Nephron progenitor cell (in vitro differentiated cells): ENCODE measurements at regions not wholly inside any gene's neighbourhood (a gene's known extent, or its start where the extent isn't known, plus 50 kb on each side); places are given as distances from the start of the nearest gene placed in this dataset.

Experiments used
- DNase-seq: peaks from one replicate; pipeline ENCODE4 v3.0.0; 2021
- H3K27ac Mint-ChIP-seq: 2 replicates; pipeline ENCODE4 v1.8.0; 2021; ENCODE audit warnings: mild to moderate bottlenecking, moderate library complexity, mixed read lengths
- H3K27me3 Mint-ChIP-seq: 2 replicates; pipeline ENCODE4 v1.8.0; 2021; ENCODE audit warnings: mild to moderate bottlenecking, low read depth, mixed read lengths; ENCODE audit not compliant: poor library complexity
- H3K36me3 Mint-ChIP-seq: 2 replicates; pipeline ENCODE4 v1.8.0; 2021; ENCODE audit warnings: low read depth, mixed read lengths
- H3K4me1 Mint-ChIP-seq: 2 replicates; pipeline ENCODE4 v1.8.0; 2021; ENCODE audit warnings: mixed read lengths
- H3K4me3 Mint-ChIP-seq: 2 replicates; pipeline ENCODE4 v1.8.0; 2021; ENCODE audit warnings: mild to moderate bottlenecking, moderate library complexity, mixed read lengths
- H3K9me3 Mint-ChIP-seq: 2 replicates; pipeline ENCODE4 v1.8.0; 2021; ENCODE audit warnings: mild to moderate bottlenecking, moderate library complexity, mixed read lengths
- CTCF ChIP-seq: fragments of 200-600 bp; sonication (generic); IDR thresholded peaks from 2 replicates; pipeline ENCODE4 v1.5.0; 2021; ENCODE audit warnings: antibody characterized with exemption

- Mint-ChIP-seq H3K27ac (no peak overlapping the region), H3K9me3 (peaks cover 5% of the 10 kb centered on the region), H3K27me3 (peaks cover 5% of the 10 kb centered on the region), H3K4me3 (no peak overlapping the region), H3K36me3 (no peaks in the 10 kb centered on the region), H3K4me1 (peaks cover 31% of the 10 kb centered on the region)
- DNase-seq, result no peak
- TF ChIP-seq CTCF, result no peak
Observed at GRCh38 chr13:40118337-40118736, 462.9 kb downstream of the COG6 start.

- Mint-ChIP-seq H3K9me3 (peaks cover 5% of the 10 kb centered on the region), H3K27ac (no peak overlapping the region), H3K4me3 (no peak overlapping the region), H3K27me3 (peaks cover 5% of the 10 kb centered on the region), H3K36me3 (no peaks in the 10 kb centered on the region), H3K4me1 (peaks cover 31% of the 10 kb centered on the region)
- TF ChIP-seq CTCF, result no peak
- no peak for DNase-seq
Observed at GRCh38 chr13:40119852-40120251, 464.4 kb downstream of the COG6 start.

- Mint-ChIP-seq H3K36me3 (no peaks in the 10 kb centered on the region), H3K27me3 (peaks cover 5% of the 10 kb centered on the region), H3K4me1 (peaks cover 27% of the 10 kb centered on the region), H3K4me3 (no peak overlapping the region), H3K9me3 (peaks cover 5% of the 10 kb centered on the region), H3K27ac (no peak overlapping the region)
- no peak for TF ChIP-seq CTCF
- no peak for DNase-seq
Observed at GRCh38 chr13:40120288-40120687, 464.8 kb downstream of the COG6 start.

DNA sequence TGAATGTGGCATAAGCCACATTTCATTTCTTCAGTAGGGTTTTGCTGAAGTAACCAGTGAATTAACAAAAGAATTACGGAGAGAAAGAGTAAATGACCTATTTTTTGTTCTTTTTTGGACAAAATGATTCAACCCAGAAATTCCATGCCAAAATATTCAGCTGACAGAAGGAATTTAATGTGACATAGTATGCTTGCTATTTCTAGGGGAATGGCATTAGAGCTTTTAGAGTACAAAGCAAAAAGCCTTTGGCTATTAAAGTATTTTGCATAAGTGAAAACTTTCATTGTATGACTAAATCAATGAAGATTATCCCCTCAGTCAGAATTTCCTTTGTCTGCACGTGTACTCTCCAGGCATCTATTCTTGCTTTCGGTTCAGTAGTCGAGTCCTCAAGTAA lies 465.3 kb downstream of the COG6 start:
- H3K9me3 Mint-ChIP-seq, result peaks cover 5% of the 10 kb centered on the region
- no peak overlapping the region for H3K4me3 Mint-ChIP-seq
- H3K4me1 Mint-ChIP-seq, result peaks cover 22% of the 10 kb centered on the region
- H3K27me3 Mint-ChIP-seq, result peaks cover 5% of the 10 kb centered on the region
- no peak overlapping the region for H3K27ac Mint-ChIP-seq
- TF ChIP-seq CTCF, result no peak
- H3K36me3 Mint-ChIP-seq, result no peaks in the 10 kb centered on the region
- no peak for DNase-seq

DNA sequence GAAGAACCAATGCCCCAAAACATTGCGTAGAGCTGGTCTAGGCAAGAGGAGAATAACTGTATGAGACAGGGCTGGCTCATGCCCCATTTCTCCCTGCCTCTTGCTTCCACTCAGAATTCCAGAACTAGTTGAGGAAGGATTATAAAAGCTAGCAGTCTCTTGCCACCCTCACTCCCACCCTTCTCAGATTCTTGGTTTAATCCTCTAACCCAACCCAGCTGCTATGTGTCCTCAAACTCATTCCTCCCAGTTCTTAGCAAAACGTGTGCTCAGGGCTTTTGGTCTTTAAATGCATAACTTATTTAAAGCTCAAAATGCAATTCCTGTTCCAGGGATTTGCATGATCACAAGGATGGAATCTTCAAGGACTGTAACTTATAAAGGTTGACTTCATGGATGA lies 466.3 kb downstream of the COG6 start:
- H3K27ac Mint-ChIP-seq, result no peak overlapping the region
- H3K4me3 Mint-ChIP-seq, result no peak overlapping the region
- no peak for DNase-seq
- peaks cover 20% of the 10 kb centered on the region for H3K4me1 Mint-ChIP-seq
- peaks cover 9% of the 10 kb centered on the region for H3K27me3 Mint-ChIP-seq
- no peak for TF ChIP-seq CTCF
- H3K36me3 Mint-ChIP-seq, result no peaks in the 10 kb centered on the region
- H3K9me3 Mint-ChIP-seq, result peaks cover 5% of the 10 kb centered on the region

- Mint-ChIP-seq H3K4me1 (peaks cover 8% of the 10 kb centered on the region), H3K27ac (no peak overlapping the region), H3K9me3 (peaks cover 6% of the 10 kb centered on the region), H3K36me3 (no peaks in the 10 kb centered on the region), H3K27me3 (peaks cover 7% of the 10 kb centered on the region), H3K4me3 (no peak overlapping the region)
- DNase-seq, result no peak
- no peak for TF ChIP-seq CTCF
Observed at GRCh38 chr13:40123962-40124632, 468.6 kb downstream of the COG6 start.
